RCC 7860 (cell line): ENCODE measurements at regions not wholly inside any gene's neighbourhood (a gene's known extent, or its start where the extent isn't known, plus 50 kb on each side); places are given as distances from the start of the nearest gene placed in this dataset.

ENCODE experiments used
- DNase-seq: peaks from one replicate; pipeline ENCODE4 v3.0.0-alpha.2; 2015; ENCODE audit warnings: low spot score
- FAIRE-seq: peaks from 2 replicates; lab custom pipeline; 2012; peaks lifted over from hg19 to GRCh38; lab: Jason Lieb, UNC

DNA sequence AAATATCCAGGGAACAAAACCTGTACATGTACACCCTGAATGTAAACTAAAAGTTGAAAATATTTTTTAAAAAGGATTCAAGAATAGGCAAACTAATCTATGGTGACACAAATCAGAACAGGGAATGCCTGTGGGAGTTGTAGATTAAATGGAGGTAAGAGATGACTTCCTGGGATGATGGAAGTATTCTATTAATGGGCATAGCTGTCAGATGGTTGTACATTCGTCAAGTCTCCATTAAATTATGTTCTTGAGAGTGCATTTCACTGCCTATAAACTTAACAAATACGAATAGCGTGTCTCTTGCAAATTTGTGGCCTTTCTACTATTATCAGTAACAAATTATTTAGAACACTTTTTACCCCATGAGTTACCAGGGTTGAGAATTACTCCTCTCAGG lies 207.0 kb downstream of the HNMT start:
- no peak for DNase-seq
- FAIRE-seq: no peak

DNA sequence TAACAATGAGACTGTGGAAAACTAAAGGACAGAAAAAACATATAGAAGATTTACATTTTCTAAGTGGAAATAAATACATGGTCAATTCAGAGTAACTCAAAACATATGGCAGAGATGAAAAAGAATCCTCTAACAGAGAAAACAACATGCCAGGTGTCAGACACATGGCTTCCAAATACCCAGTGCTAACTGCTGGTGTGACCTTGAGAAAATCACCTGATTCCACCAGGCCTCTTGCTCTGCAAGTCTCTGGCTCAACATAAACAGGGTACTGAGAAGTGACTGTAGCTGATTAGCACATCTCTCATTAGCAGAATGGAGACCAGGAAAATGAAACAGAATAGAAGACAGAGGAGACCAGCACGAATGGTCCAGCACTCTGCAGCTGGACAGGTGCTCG lies 210.8 kb downstream of the HNMT start:
- no peak for FAIRE-seq
- DNase-seq: no peak

DNA sequence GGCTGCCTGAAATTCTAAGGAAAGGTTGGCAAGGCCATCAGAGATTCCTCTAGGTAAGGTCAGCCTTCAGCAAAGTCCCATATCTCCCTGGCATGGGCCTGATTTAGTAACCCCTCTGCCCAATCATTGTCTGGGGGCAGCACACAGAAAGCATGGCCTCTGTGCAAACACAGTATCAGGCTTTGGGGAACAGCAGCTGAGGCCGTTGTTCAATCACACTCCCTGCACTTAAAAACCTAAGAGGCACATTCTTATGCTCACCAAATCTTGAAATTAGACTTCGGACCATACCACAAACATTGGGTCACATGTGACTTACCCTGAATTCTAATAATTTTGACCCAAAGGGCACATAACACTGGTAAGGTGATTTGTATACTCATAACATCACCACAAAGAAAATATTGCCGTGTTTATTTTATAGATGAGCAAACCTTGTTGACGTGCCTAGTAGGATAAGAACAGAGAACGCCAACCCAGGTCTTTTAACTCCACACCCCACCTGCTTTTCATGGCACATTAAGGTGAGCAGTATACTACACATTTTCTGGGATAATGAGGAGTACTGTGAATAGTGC lies 212.7 kb downstream of the HNMT start:
- FAIRE-seq: no peak
- DNase-seq: no peak

DNA sequence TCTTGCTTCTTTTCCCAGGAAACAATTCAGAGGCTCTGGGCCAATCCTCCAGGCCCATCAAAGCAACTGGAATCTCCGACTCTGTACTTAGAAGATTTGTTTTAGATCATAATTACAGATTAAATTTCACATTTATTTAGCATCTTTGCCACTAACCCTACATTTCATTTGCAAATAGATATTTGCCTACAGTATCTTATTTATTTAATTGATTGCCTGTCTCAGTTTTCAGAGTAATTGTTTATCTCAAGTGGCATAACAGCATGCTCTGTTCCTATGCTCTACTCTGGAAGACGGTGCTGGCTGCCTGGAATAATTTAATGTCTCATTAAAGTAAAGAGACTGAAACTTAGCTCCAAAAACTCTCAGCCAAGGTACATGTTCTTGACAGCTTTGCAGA lies 213.4 kb downstream of the HNMT start:
- FAIRE-seq: no peak
- DNase-seq: no peak

- FAIRE-seq: no peak
These were observed 216.6 kb downstream of the HNMT start for GRCh38 chr2:138180692-138181386.

DNA sequence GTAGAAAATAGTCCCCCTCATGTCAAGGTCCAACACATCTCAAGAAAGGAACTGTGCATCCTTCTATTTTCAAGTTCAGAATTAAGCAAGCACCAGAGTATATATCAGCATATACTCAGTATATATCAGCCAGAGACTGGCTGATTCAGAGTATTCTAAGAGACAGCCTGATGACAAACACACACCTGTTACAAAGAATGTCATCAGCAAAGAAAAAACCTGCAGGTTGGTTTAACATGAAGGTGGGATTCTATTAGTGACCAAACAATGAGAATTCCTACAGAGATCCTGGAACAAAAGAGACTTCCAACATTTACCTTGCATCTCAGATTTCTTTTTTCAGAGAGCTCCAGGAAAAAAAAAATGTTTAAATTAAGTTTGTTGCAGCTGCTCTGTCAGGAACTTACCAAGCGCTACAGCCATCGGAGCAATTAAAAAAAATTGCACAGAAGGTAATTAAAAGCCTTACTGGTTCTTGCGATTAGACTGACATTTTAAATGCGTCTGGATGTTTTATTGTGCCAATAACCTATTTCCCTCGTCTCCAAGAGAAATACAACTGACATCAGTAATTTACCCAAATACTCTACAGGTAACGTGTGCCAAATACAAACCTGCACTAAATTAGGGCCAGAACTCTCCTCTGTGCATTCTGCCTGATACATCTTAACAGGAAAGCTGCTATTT lies 218.1 kb downstream of the HNMT start:
- FAIRE-seq: no peak
- DNase-seq: no peak

More at GRCh38 chr2:138180692-138181386, 216.6 kb downstream of the HNMT start:
- no peak for DNase-seq

GRCh38 chr2:138182937-138183312 lies 218.7 kb downstream of the HNMT start:
- FAIRE-seq (no peak), DNase-seq (no peak)

- no peak for FAIRE-seq
- DNase-seq: no peak
These were observed 219.4 kb downstream of the HNMT start for GRCh38 chr2:138183705-138184104.

GRCh38 chr2:138184428-138184827 lies 220.2 kb downstream of the HNMT start:
- FAIRE-seq (no peak), DNase-seq (no peak)

DNA sequence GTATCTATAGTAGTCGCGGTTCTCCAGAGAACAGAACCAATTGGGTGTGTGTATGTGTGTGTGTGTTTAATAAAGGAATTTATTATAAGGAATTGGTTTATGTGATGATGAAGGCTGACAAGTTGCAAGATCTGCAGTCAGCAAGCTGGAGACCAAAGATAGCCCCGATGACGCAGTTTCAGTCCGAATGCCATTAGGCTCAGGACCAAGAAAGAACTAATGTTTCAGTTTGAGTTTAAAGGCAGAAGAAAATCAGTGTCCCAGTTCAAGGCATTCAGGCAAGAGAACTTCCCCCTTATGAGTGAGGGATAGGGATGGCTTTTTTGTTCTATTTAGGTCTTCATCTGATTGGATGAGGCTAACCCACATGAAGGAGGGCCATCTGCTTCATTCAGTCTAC lies 221.6 kb downstream of the HNMT start:
- DNase-seq (no peak), FAIRE-seq (no peak)

- DNase-seq (no peak), FAIRE-seq (no peak)
These were observed 222.9 kb downstream of the HNMT start for GRCh38 chr2:138187221-138187620.

- FAIRE-seq (no peak), DNase-seq (no peak)
These were observed 226.7 kb downstream of the HNMT start for GRCh38 chr2:138190999-138191398.

GRCh38 chr2:138193416-138194213 lies 229.3 kb downstream of the HNMT start:
- no peak for DNase-seq

DNA sequence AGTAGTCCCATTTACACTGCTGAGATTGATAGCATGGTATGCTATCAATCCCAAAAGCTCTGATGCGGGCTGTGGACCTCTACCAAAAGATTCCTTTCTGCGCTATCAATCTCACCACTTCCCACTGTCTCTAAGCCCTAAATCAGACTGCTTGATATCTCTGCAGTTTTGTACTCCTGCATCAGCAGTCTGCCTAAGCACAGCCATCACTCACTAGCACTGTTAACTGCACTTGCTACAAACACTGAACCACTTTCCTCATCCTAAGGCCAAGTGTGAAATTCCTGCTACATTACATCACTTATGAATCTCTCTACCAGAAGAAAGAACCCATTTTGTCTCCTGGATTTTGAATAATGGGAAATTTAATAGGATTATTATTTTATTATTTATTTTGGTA lies 237.0 kb downstream of the HNMT start:
- DNase-seq (no peak), FAIRE-seq (no peak)

More at GRCh38 chr2:138193416-138194213, 229.3 kb downstream of the HNMT start:
- FAIRE-seq: no peak

- DNase-seq (no peak), FAIRE-seq (no peak)
These were observed 238.5 kb downstream of the HNMT start for GRCh38 chr2:138202762-138203161.

- FAIRE-seq: no peak
- no peak for DNase-seq
These were observed 241.0 kb downstream of the HNMT start for GRCh38 chr2:138205281-138205680.

- DNase-seq: no peak
- FAIRE-seq: no peak
These were observed 243.0 kb downstream of the HNMT start for GRCh38 chr2:138207074-138207930.

DNA sequence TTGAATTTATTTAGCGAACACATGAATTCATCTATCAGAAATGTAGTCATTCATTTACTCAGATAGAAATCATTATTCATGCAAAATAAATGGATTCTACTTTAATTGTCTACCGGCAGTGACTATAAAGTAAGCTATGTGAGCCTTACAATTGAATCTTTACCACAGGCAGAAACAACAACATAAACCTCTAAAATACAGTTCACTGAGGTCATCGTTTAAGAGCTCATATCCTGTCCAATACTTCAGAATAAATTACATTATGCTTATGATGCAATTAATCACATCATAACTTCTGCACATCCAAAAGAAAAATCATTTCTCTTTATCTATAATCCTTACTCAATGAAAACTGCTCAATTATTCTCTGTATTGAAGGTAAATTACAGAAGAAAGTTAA lies 244.7 kb downstream of the HNMT start:
- FAIRE-seq: no peak
- DNase-seq: no peak

- FAIRE-seq (no peak), DNase-seq (no peak)
These were observed 246.2 kb downstream of the HNMT start for GRCh38 chr2:138210487-138210886.

DNA sequence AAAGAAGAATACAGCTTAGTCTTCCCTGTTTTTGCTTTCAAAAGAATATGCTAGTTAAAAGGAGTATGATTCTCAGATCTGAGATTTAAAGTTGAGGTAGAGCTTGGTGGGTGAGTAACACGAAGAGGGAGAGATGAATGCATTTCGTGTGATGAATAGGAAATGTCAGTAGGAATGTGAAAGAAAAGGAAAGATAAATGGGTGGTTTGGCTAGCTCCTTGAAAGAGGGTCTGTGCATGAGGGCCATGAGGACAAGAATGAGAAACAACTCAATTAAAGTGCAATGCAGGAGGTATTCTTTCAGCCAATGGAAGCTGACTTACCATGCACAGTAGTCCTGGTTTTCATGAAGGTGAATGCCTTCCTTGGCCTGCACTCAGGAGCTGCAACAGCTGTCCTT lies 248.2 kb downstream of the HNMT start:
- DNase-seq (no peak), FAIRE-seq (no peak)

DNA sequence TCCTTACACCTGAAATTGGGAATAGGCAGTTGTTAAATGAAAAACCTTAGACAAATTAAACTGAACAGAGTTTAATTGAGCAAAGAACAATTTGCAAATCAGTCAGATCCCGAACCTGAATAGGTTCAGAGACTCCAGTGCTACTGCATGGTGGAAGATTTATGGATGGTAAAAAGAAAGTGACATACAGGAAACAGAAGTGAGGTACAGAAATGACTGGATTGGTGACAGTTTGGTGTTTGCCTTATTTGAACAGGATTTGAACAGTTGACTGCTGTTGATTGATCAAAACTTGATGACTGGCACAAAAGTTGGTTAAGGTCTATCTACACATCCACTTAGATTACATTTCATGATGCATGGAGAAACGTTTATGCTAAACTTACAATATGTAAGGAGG lies 248.8 kb downstream of the HNMT start:
- FAIRE-seq (no peak), DNase-seq (no peak)
